GM04503 (cell line): ENCODE measurements at regions not wholly inside any gene's neighbourhood (a gene's known extent, or its start where the extent isn't known, plus 50 kb on each side); places are given as distances from the start of the nearest gene placed in this dataset.
"Not testable (repeated sequence)": the region's sequence is repeated elsewhere in the genome, so short reads cannot be mapped to it uniquely, and the experiment has no call there.

ENCODE experiments used
- DNase-seq: peaks from one replicate; pipeline ENCODE4 v3.0.0-alpha.2; 2012; ENCODE audit warnings: low read depth

DNA sequence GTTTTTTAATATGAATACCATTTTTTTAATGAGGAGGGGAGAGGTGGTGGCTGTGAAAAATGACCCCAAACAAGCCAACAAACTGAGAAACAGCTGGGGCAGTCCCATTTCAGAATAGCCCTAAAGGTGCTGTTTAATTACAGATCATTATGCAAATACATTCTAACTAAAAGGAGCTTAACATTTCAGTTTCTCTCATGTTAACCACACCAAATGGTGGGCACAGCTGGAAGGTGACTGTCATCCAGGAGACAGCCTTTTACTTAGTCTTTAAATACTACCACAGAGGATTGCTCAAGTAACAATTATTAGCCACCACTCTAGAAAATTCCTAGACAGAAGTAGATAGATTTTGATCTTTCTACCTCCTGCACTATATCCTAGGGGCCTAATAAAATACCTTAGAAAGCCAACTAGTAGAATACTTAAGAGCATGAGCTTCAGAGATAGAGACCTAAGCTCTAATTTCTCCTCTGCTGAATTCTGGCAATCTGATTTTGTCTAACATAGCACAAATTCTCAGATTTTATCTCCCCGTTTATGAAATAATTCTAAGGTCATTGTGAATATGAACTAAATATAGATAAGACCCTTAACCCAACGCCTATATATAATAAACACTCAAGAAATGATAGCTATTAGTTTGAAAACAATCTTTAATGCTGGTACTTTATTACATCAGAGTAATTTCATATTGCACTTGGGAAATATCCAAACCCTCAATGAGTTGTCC is 615.1 kb upstream of the NRSN1 start:
- DNase-seq = no peak

DNA sequence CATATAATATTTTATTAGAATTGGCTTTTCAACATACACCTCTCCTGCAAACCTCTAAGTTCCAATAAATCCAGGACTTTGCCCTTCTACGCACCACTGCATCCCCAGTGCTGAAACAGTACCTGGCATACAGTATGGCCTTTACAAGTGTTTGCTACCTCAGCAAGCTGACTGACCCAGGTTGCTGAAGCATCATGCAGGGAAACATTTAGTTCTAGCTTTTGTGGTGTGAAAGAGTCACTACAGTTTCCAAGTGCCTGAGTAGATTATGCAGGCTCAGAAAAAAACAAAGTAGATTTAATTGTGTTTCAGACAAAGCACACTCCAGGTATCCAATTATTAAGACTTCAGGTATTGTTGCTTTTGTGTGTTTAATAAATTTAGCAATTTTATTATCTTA is 614.2 kb upstream of the NRSN1 start:
- no peak for DNase-seq

DNA sequence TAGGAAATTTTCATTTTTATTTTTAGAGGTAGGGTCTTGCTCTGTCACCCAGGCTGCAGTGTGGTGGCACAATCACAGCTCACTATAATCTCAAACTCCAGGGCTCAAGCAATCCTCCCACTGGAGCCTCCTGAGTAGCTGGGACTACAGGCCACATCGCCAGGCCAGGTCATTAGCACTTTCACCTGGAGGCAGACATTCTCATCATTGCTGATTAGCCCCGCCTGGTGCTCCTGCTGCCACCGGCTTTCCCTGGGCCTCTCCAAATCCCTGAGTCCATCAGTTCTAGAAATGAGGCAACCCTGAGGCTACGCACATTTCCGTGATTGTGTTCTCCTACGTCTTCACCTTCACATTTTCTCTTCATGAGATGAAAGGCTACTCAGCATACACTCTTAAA is 607.7 kb upstream of the NRSN1 start:
- DNase-seq = no peak

DNA sequence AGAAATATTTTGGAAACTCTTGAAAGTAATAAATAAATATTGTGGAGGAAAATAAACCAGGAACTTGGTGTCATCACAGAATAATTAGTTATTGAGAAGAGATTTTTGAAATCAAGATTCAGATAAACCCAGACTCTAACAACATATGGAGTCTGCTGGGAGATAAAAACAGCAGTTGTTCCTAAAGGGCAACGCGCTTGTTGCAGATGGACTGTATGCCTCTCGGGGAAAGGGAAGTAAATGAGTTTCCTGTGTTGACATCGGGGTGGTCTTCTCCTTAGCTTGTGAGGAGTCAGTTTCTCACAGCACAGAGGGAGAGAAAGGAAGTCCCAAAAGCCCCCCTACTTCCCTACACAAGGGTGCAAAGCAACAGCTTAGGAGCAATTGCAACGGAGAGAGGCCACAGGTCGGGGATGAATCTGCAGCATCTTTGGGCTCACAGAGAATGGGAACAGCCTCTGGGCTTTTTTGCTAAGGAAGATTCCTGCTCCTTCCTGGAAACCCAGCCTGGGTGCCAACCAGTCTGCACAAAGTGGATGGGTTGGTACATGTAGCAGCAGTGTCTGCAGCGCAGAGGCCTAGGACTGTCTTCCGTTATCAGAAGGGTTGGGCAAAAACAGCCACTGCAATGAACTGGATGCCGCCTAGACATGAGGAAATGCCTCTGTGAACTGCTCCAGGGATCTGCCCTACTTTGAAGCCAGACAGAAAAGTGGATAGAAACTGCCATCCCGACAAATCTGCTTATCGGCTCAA is 603.0 kb upstream of the NRSN1 start:
- no peak for DNase-seq

DNA sequence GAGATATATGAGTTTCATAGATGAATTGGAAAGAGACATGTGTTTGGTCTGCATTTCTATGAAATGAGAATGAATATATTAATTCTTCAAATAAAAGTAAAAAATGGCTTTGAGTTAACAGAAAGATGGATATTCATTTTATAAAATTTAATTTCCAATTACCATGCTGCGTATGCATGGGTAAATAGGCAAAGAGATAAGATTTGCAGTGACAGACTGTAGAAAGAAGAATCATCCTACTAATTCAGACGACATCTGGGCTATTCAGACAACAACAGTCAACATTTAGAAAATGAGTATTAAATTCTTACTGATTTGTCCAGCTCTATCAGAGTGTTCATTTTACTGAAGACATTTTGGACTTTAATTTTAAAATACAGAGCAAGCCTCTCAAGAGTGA is 602.2 kb upstream of the NRSN1 start:
- no peak for DNase-seq

DNA sequence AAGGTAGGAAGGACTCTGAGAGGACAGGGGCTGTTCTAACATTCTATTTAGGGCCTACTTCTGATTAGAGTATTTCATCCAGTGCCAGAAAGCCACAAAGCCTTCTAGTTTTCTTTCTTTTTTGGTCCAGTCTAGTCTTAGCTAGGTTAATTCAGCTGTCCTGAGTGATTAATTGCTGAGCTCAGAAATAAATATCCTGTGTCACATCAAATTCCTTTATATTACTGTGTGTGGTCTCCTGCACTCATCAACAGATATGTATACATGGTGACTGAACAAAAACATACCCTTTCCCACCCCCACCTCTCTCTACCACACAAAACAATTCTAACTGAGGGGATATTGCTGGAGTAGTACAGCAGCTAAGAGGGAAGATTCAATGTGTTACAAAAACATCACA is 601.5 kb upstream of the NRSN1 start:
- DNase-seq = no peak

DNA sequence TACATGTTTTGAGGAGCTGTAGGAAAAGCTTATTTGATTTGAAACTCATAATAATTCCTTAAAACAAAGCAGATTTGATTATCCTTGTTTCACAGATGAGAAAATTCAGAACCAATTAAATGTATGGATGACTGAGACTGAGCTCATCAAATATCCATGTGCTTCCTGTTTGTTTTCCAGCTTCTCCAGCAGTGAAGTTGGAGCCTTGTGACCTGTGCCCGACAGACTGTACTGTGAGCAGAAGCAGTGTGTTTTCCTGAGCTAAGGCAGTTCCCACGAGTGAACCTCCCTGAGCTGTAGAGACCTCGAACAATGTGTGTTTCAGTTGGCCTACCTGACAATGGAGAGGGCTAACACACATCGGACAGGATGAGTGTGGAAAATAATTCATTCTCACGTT is 599.5 kb upstream of the NRSN1 start:
- DNase-seq = no peak

DNA sequence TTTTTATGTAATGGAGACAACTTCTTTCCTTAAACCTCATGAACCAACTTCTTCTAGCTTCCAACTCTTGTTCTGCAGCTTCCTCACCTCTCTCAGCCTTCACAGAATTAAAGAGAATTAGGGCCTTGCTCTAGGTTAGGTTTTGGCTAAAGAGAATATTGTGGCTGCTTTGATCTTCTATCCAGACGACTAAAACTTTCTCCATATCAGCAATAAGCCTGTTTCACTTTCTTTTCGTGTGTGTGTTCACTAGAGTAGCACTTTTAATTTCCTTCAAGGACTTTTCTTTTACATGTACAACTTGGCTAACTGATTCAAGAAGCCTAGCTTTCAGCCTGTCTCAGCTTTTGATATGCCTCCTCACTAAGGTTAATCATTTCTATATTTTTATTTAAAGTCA is 596.1 kb upstream of the NRSN1 start:
- no peak for DNase-seq

DNA sequence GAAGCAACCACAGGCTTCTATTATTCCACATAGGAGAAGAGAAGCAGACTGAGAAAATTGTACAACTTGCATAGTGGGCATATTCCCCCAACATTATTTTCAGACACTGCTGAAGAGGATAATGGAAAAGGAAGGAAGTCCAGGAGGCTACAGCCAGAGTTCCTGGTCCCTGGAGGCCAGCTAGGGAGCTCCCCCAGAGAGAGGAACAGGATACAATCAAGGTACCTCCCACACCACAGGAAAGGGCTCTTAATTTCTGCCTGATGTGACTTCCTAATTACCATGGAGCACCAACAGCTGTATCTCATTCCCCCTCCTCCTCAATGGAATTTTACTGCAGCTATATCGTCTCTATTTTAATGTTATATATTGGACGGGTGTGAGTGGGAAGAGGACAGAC is 594.3 kb upstream of the NRSN1 start:
- no peak for DNase-seq

DNA sequence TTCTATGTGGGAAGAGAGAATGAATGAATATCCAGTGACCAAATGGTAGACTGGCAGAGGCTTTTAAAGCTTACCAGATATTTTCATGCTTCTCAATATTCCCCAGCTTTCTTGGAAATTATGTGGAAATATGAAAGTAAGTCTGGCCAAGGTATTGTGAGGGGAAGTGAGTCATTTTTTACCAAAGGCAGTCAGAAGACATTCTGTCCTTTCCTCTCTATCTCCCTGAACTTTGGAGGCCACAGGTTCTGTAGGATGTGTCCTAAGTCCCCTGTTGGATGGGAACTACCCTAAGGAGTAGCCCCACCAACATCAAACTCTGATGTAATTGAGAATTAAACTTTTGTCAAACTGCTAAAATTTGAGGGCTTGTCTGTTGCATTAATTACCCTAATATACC is 593.8 kb upstream of the NRSN1 start:
- DNase-seq = no peak

DNA sequence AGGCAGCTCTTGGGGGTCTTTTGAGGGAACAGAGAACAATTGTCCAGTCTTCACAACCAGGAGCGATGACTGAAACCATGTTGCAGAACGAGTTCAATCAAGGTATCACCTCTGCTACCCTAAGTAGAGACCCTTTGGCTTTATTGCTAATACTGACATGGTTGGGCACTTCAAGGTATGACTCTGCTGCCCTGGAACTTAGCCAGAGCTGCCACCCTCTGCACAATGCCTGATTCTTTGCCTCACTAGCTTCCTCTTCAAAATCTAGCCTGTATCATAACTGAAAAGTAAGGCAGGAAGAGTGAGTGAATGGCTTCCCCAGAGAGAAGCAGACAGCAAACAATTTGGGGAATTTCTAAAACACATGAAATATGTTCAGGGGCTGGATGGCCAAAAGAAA is 592.7 kb upstream of the NRSN1 start:
- no peak for DNase-seq

DNA sequence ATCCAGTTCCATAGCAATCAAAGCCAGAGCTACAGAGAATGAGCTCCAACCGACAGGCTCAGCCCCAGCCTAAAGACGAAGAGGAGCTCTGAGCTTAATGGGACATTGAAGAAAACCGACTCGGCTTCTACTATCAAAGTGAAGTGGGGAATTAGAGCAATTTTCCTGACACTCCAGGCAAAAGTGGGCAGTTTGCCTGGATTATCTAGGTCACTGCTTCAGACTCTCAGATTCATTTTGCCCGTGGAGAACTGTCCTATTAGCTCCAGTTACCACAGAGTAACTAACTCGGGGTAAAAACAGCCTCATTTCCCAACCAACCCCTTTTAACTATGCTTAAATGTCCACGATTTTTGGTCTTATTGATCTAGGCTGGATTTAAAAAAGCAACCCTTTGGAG is 592.1 kb upstream of the NRSN1 start:
- no peak for DNase-seq

DNA sequence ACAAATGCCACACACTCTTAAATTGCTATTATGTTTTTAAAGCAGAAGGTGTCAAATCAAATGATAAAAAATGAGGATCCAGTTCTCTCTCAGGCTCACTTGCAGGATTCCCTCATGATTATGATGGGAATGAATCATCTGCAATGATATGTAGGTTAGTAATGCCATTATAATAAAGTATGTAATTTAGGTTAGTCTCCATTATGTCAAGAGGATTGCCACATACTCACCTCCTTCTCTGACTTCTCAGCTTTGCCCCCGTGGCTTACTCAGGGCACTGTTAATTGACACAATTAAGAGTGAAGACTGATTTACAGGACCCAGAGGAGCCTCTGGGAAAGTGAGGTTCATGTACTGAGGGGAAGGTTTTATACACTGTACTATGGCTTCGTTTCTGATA is 591.7 kb upstream of the NRSN1 start:
- no peak for DNase-seq

DNA sequence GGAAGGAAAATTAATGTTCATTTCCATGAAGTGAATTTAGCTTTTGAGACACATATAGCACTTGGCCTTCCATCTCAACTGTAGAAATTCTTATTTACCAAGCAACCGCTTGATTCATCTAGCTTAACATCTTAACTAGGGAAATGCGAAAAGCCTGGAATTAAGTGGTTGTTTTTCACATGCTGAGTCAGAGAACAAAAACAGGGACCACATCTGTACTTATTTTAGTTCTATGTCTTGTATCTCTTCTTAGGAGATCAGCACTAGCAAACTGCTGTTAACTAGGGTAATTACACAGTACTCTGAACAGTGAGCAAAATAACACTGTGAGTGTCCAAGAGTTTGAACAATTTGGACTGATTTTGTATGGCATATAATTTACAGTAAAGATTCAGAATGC is 590.9 kb upstream of the NRSN1 start:
- DNase-seq = no peak

DNA sequence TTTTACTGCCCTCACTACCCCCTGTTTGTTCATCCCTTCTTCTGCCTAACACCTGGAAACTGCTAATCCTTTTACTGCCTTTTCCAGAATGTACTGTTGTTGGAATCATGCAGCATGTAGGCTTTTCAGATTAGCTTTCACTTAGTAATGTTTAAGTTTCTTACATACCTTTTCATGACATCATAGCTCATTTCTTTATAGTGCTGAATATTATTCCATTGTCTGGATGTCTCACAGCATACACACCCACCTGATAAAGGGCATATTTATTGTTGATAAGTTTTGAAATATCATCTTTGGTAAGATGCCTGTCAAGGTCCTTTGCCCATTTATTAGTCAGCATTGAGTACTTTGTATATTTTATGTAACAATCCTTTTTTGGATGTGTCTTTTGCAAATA is 588.2 kb upstream of the NRSN1 start:
- DNase-seq = no peak

DNA sequence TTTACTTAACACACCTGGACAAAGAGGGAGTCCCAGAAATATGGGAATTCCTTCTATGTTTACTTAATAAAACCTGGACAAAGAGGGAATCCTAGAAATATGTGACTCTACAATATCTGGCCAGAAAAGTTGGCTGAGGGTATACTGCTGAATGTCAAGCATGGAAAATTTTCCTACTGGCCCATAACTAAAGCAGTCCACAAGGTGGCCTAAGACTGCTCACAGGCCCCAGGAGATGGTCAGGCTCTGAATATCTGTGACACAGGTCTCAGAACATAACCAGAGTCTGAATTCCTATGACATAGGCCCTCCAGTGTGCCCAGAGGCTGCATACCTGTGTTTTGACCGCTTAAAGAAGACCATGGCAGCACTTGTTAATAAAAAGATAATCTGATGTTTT is 578.2 kb upstream of the NRSN1 start:
- no peak for DNase-seq

DNA sequence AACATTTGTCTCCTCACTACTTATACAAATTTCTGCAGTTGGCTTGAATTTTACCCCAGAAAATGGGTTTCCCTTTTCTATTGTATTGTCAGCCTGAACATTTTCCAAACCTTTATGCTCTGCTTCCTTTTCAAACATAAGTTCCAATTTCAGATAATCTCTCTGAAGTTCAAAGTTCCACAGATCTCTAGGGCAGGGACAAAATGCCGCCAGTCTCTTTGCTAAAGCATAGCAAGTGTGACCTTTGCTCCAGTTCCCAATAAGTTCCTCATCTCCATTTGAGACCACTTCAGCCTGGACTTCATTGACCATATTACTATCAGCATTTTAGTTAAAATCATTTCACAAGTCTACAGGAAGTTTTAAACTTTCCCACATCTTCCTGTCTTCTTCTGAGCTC is 571.1 kb upstream of the NRSN1 start:
- DNase-seq = not testable (repeated sequence)

DNA sequence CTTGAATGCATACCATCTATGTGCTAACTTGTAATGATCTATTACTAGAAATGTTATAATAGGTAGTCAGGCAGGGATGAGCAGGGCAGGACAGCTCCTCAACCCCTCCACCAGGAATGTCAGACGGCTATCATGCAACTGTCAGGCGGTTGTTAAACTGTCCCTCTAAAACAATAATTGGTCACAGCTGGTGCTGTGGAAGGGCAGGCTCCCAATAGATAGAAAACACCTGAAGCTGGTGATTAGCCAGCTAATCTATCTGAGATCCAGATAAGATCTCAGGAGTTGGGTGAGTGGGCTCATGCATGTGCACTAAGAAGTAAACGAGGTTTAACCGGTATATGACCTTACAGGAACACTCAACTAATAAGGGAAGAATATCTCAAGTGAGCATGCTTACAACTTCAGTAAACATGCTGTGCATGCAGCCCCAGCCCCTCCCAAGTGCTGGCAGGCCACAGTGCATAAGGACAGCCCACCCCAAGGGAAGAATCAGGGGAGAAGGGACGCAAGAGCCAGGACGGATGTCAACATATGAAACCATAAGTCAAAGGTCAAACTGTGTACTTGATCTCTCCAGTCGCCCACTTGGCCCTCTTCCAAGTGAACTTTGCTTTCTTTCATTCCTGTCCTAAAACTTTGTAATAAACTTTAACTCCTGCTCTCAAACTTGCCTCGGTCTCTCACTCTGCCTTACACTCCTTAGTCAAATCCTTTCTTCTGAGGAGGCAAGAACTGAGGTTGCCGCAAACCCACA is 566.2 kb upstream of the NRSN1 start:
- no peak for DNase-seq

DNA sequence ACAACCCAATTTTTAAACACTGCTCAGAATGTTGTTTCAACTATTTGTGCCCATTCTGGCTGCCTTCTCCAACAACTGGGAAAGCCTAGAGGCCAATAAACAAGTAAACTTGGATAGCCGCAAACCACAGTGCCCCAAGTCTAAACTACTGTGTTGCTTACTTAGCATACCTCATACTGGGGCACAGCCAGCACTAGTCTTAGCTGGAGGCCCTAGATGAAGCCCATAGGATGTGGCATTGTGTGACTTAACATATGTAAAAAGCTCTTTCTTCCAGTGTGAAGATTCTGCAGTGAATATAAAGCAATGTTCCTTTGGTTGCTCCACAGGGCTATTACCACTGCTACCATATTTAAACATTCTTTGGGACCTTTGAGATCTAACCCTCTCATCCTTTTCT is 564.3 kb upstream of the NRSN1 start:
- no peak for DNase-seq

DNA sequence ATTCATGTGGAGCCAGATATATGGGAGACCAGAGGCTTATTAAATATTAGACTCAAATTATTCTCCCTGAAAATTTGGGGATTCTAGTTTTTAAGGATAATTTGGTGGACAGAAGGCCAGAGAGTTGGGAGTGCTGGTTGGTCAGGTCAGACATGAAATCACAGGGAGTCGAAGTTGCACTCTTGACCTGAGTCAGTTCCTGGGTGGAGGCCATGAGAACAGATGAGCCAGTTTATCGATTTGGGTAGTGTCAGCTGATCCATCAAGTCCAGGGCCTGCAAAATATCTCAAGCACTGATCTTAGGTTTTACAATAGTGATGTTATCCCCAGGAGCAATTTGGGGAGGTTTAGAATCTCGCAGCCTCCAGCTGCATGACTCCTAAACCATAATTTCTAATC is 563.5 kb upstream of the NRSN1 start:
- no peak for DNase-seq

DNA sequence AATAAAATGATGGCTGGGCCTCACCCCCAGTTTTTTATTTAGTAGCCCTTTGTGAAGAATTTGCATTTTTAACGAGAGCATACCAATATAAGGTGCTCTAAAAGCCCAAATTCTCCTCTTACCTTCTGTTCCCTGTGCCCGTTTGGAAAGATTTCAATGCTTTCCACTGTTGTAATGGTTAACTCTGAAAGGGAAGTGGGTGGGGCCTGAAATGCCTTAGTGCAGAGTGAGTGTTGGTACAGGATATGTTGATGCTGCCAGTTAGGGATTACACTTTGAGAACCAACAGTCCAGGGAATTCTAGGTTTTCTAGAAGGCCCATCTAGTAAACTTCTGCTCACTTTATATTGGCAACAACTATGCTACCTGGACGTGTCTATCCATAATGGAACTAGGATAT is 562.7 kb upstream of the NRSN1 start:
- DNase-seq = no peak

DNA sequence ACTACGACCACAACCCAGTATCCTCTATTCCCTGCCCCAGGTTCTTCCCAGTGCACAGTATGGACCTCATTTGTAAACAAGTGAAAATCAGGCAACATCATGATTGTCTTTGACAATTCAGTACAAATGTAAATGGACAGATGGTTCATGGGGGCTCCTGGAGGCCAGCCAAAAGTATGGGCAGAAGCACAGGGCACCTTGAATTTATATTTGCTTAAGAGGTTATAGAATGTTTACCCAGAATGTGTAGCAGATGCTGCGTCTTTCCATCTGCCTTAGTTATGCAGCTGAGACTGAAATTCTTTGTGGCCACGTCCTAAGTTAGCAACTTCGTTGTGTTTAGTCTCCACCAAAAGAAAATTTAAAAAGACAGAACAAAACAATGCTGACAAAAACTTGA is 559.6 kb upstream of the NRSN1 start:
- no peak for DNase-seq

DNA sequence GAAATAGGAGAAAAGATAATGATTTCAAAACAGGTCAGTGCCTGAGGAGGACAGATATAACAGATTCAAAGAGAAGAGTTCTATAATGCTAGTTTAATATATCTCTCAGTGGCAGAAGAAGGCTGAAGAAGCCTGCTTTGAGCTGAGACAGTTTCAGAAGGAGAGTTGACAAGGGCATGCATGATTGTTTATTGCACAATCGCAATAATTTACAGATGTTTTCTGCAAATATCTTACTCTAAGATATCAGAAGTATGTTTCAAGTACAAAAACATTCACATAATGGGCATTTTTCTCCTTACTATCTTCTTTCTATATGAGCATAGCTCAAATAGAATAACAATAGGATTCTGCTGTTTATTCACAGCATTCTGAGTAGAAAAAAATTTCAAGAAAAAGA is 557.7 kb upstream of the NRSN1 start:
- DNase-seq = no peak
